Heart right ventricle (tissue), 16 donors: ENCODE measurements at regions not wholly inside any gene's neighbourhood (a gene's known extent, or its start where the extent isn't known, plus 50 kb on each side); places are given as distances from the start of the nearest gene placed in this dataset.
A peak's percentile ranks its signal among the peaks of the same experiment; 100 is the strongest.

Source experiments
- ATAC-seq, 8 donors: fragments of 200-7000 bp; cut with Tn5 transposase; one replicate each; pipeline ENCODE4 v1.9.1; 2020; ENCODE audit warnings: mild to moderate bottlenecking in 8 of 8, moderate library complexity in 8 of 8, moderate number of reproducible peaks in 1 of 8
- DNase-seq, 2 donors: peaks; one replicate each; pipeline ENCODE4 v3.0.0-alpha.2; 2020
- H3K27ac ChIP-seq, 10 donors: fragments of 200-600 bp; sonication (generic) in 2 of 10; one replicate each; pipeline versions ENCODE4 v1.5.0 to v1.8.0; 2020 to 2022; ENCODE audit warnings: mild to moderate bottlenecking in 3 of 10
- H3K27me3 ChIP-seq, 7 donors: fragments of 200-600 bp; one replicate each; pipeline ENCODE4 v1.8.0; 2021 to 2022; ENCODE audit warnings: mild to moderate bottlenecking in 2 of 7
- H3K36me3 ChIP-seq, 9 donors: fragments of 200-600 bp; sonication (generic) in 1 of 9; one replicate each; pipeline versions ENCODE4 v1.5.0 to v1.8.0; 2020 to 2022; ENCODE audit warnings: mild to moderate bottlenecking in 2 of 9
- H3K4me1 ChIP-seq, 9 donors: fragments of 200-600 bp; sonication (generic) in 1 of 9; one replicate each; pipeline versions ENCODE4 v1.5.0 to v1.8.0; 2020 to 2022; ENCODE audit warnings: mild to moderate bottlenecking in 4 of 9
- H3K4me3 ChIP-seq, 10 donors: fragments of 200-600 bp; sonication (generic) in 2 of 10; one replicate each; pipeline versions ENCODE4 v1.5.0 to v1.8.0; 2020 to 2022; ENCODE audit warnings: mild to moderate bottlenecking in 7 of 10, moderate library complexity in 2 of 10
- H3K9me3 ChIP-seq, 11 donors: fragments of 200-600 bp in 10 of 11; sonication (generic) in 2 of 11; one replicate each; pipeline versions ENCODE4 v1.5.0 to v1.8.0; 2013 to 2022; ENCODE audit warnings: mild to moderate bottlenecking in 2 of 11, control low read depth in 1 of 11, moderate library complexity in 1 of 11
- WGBS, 2 donors: extraction: QIAGEN DNeasy Blood & Tissue Kit; methylation state at CpG; one replicate each; pipeline ENCODE4 v1.1.7; 2013; ENCODE audit warnings: inconsistent platforms in 1 of 2; 5-methylcytosine and 5-hydroxymethylcytosine counted together
- intact Hi-C, 10 donors: fragments of 100-400 bp; cut with DNase I; formaldehyde crosslinking; loops; one replicate each; pipeline versions ENCODE4 v1.11.1 to v1.14.2; 2022
- TF ChIP-seq, protein P1 (sequence below), 9 donors: fragments of 200-600 bp; sonication (generic) in 2 of 9; IDR thresholded peaks; one replicate each; pipeline versions ENCODE4 v1.5.0 to v1.8.0; 2021 to 2022; ENCODE audit warnings: antibody characterized with exemption in 9 of 9, mild to moderate bottlenecking in 5 of 9, moderate library complexity in 1 of 9
- donor health status: Arrhythmogenic right ventricular cardiomyopathy.
- donor health status: ischemic (EF 13 %, LVEDD 7.1; RV severe dilation, severe dysfunction).
- donor health status: healthy with polysubstance abuse.
- donor health status: DM: no; HTN: yes; CAD: no.
- donor health status: DM: no; HTN: no; CAD: no.
- donor health status: ischemic (EF 25% LVEDD 6.9; RV normal size, moderate dysfunction).
- donor health status: ischemic (EF 25% LVEDD 5.7; RV mildly dilated, moderate dysfunction).
- donor health status: healthy.
- donor health status: DM: yes; HTN: yes; CAD: no.
- donor health status: Ischemic cardiomyopathy.
- donor health status: ischemic (EF 35%, LVEDD 5.7; RV mildly dilated, moderate dysfunction).
- donor health status: nonischemic (EF 11% LVEDD 7.7; RV severe dilation, severe dysfunction).
- donor health status: DM: yes; HTN: yes; CAD: no.
- donor health status: PGD.
- donor health status: ischemic (EF 29% LVEDD 5.4; RV normal size, mild dysfunction).
- donor health status: nonischemic (EF 23%, LVEDD 6.1; RV moderate dilation, normal function).

DNA sequence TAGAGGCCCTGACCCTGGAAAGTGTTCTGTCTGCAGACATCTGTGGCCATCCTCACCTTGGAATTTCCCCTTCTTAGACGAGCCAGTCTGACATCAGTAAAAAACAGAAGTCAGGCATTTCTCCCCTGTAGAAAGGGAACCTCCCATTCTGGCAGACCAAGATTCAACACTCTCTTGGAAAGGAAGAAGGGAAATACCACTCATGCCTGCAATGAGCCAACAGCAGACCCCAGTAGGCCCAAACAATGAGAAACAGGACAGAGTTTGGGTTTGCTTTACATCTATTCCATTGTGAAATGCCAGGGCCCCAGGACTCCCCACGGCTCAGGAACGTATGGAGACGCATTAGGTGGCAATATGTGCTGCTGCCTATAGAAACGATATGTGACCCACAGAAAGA, 264.0 kb upstream of the NSMCE3 start:
- H3K4me3 ChIP-seq: no peak overlapping the region
- H3K27me3 ChIP-seq: no peaks in the 10 kb centered on the region
- no peaks in the 10 kb centered on the region for H3K36me3 ChIP-seq
- TF ChIP-seq, protein P1, sequence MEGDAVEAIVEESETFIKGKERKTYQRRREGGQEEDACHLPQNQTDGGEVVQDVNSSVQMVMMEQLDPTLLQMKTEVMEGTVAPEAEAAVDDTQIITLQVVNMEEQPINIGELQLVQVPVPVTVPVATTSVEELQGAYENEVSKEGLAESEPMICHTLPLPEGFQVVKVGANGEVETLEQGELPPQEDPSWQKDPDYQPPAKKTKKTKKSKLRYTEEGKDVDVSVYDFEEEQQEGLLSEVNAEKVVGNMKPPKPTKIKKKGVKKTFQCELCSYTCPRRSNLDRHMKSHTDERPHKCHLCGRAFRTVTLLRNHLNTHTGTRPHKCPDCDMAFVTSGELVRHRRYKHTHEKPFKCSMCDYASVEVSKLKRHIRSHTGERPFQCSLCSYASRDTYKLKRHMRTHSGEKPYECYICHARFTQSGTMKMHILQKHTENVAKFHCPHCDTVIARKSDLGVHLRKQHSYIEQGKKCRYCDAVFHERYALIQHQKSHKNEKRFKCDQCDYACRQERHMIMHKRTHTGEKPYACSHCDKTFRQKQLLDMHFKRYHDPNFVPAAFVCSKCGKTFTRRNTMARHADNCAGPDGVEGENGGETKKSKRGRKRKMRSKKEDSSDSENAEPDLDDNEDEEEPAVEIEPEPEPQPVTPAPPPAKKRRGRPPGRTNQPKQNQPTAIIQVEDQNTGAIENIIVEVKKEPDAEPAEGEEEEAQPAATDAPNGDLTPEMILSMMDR (IDR thresholded peaks at IDR 0.05): no peak
- no peak for DNase-seq
- intact Hi-C loops: no loop called here
- WGBS, 2 donors: 32 to 49% methylated on average over 5 of the region's 5 CpGs
- ATAC-seq: peak in 1 of 8 donors; percentile 38
- no peak overlapping the region for H3K27ac ChIP-seq
- H3K9me3 ChIP-seq: no peaks in the 10 kb centered on the region
- no peaks in the 10 kb centered on the region for H3K4me1 ChIP-seq

DNA sequence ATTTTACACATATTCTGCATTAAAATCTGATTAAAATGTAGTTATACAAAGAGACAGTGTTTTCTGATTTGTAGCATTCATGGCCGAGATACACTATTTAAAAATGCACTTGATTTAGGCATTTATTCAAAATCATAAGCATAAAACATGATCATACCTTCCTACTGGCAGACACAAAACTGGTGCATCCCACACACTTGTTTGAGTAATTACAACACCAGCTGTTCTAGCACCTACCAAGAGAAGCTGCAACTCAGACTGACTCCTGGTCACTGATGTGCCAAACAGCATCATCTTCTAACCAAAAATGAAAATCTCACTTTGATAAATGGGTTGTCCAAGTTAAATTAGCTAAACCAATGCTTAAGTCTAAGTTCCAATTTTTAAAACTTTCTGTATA, 262.7 kb upstream of the NSMCE3 start:
- TF ChIP-seq, protein P1 (IDR thresholded peaks at IDR 0.05): no peak
- Histone ChIP-seq H3K36me3 (no peaks in the 10 kb centered on the region), H3K27me3 (no peaks in the 10 kb centered on the region), H3K4me3 (no peak overlapping the region), H3K4me1 (peaks cover 0 to 5% (median 0%) of the 10 kb centered on the region in 9 donors), H3K27ac (no peak overlapping the region), H3K9me3 (no peaks in the 10 kb centered on the region)
- WGBS, 2 donors: 69 to 75% methylated on average over 1 of the region's 1 CpG
- ATAC-seq (no peak), DNase-seq (no peak)
- intact Hi-C loops: no loop called here

- Histone ChIP-seq H3K4me3 (no peak overlapping the region), H3K36me3 (no peaks in the 10 kb centered on the region), H3K27ac (no peak overlapping the region), H3K9me3 (no peaks in the 10 kb centered on the region), H3K4me1 (peaks cover 0 to 5% (median 0%) of the 10 kb centered on the region in 9 donors), H3K27me3 (no peaks in the 10 kb centered on the region)
- DNase-seq: no peak
- WGBS, 2 donors: 89 to 90% methylated on average over 9 of the region's 9 CpGs
- intact Hi-C loops: no loop called here
- TF ChIP-seq, protein P1 (IDR thresholded peaks at IDR 0.05): no peak
- ATAC-seq: no peak
Observed at GRCh38 chr15:29530966-29531365, 261.3 kb upstream of the NSMCE3 start.

DNA sequence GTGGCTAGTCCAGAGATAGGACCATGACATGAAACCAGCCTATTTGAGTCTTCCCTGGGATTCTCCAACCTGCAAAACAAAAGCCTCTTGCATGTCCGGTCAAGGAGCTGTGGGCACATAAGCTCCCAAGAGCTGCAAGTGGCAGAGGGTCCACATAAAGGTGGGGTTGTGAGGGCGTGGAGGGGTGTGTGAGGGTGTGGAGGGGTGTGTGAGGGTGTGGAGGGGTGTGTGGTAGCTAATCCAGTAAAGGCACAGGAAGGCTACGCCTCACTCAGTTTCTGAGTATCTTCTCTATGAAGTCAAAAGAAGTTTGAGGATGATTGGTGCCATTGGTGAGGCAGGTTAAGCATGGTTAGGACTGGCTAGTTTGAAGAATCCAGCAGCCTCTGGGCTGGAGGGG, 259.4 kb upstream of the NSMCE3 start:
- no peak overlapping the region for H3K4me3 ChIP-seq
- 88 to 97% methylated on average over 3 of the region's 3 CpGs for WGBS, 2 donors
- H3K4me1 ChIP-seq: peaks cover 0 to 5% (median 0%) of the 10 kb centered on the region in 9 donors
- H3K27me3 ChIP-seq: no peaks in the 10 kb centered on the region
- H3K36me3 ChIP-seq: no peaks in the 10 kb centered on the region
- TF ChIP-seq, protein P1 (IDR thresholded peaks at IDR 0.05): no peak
- no peaks in the 10 kb centered on the region for H3K9me3 ChIP-seq
- H3K27ac ChIP-seq: no peak overlapping the region
- intact Hi-C loops: no loop called here
- ATAC-seq: no peak
- DNase-seq: no peak
